HG03378 (cell line): ENCODE measurements at regions not wholly inside any gene's neighbourhood (a gene's known extent, or its start where the extent isn't known, plus 50 kb on each side); places are given as distances from the start of the nearest gene placed in this dataset.

ENCODE experiments used
- ATAC-seq: cut with Tn5 transposase; IDR thresholded peaks from one replicate; pipeline ENCODE4 v1.9.1; 2021; ENCODE audit warnings: mild to moderate bottlenecking, moderate library complexity; ENCODE audit not compliant: unreplicated experiment

DNA sequence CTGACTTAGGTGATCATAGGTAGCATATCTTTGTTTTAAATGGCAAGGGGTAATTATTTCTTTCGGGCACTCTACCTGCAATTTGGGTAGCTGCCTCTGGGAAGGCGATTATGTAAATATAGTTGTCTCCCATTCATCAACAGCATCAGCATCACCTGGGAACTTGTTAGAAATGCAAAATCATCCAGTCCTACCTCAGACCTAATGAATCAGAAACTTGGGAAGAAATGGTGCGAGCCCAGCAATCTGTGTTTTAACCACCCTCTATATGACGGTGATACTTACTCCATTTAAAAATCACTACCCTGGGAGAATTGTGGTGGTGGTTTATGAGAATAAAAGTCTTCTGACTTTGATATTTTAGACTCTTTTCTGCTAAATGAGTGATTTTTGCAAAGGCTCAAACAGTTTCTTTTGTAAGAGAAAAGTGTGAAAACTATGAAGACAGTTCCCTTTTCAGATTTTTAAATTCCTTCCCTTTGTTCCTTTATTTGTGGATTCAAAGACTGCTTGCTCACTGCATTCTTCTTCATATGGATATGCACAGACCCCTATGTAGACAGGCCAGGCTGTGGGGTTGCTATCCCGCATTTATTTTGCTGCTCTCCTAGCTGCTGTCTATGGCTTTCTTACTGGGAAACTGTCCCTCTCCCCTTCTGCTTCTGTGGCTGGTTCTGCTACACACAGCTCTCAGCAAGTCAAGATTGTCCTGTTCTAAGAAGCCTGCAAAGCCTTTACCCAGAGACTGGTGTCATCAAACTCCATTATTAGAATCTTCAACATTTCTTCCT is 365.3 kb downstream of the RNF144B start:
- ATAC-seq = no peak

DNA sequence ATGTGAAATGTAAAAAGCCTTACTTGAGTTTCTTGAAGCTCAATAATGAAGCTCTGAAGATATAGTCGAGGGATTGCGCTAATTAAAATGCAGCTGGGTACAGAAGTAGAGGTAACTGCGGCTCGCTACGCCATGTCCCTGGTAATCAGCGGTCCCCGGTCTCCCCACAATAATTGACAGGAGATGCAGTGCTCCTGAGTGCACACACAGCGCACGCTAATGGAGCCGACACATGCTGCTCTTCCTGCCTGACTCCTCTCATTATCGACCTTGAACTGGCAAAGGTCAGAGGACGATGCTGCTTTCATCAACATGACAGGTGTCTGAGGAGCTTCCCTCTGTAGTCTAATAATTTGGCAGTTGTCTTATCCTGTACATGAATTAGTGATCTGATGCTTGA is 365.9 kb downstream of the RNF144B start:
- no peak for ATAC-seq

DNA sequence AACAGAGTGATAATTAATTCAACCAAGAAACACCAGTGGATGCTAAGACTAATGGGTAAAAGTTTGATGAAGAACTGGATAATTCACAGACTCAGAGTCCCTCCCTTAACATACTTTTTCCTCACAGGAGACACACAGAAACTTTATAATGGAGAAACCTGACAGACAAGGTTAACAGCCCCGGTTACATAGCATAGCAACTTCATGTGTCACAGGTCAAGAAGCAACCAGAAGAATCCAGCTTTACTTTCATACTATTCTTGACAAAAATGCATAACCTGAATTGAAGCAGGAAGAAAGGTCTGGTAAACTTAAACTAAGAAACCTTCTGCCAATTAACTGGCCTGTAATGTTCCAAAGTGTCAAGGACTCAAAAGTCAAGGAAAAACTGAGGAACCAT is 375.9 kb downstream of the RNF144B start:
- ATAC-seq = no peak

DNA sequence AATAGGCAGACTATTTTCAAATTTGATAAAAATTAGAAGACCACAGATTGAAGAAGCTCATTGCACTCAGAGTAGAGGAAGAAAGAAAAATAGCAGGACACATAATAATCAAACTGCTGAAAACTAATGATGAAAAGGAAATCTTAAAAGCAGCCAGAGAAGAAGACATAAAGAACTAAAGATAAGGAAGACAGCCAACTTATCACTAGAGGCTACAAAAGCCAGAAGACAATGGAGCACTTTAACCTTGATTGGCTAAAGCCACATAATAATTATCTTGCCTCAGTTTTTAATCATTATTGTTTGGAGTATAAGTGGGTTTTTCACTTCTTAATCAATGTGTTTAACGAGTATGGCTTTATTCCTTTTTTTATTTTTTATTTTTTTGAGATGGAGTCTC is 397.6 kb downstream of the RNF144B start:
- no peak for ATAC-seq

DNA sequence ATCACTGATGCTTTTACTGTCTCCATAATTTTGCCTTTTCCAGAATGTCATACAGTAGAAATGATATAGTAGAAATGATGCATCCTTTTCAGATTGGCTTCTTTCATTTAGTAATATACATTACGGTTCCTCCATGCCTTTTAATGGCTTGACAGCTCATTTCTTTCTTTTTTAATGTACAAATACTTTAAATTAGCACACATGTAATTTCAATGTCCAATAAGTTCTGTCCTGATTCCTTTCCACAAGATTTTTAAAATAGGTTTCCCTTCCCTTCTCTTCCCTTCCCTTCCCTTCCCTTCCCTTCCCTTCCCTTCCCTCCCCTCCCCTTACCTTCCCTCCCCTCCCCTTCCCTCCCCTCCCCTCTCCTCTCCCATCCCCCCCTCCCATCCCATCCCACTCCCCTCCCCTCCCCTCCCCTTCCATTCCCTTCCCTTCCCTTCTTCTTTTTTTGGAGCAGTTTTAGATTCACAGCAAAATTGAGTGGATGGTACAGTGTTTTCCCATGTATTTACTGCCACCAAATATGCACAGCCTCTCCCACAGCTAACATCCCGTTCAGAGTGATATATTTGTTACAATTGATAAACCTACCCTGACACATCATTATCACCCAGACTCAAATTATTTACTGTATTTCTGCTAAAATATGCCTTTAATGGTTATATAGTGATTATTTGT is 398.8 kb downstream of the RNF144B start:
- ATAC-seq = no peak

DNA sequence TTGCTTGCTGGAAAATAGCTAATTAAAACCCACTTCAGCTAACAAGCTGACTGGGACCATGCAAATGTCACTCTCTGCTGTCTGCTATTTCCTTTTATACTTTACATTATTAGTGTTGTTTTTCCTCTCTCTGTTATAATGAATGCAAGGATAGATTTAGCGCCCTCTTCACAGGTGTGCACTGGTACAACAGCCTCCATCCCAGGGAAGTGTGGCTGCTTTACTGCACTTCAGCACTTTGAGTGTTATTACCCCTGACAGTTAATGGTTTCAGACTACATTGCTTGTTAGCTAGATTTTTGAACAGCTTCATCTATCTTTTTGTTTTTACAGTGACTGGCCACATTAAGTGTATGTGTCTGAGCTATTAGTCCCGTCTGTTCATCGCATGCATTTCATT is 405.7 kb downstream of the RNF144B start:
- no peak for ATAC-seq

DNA sequence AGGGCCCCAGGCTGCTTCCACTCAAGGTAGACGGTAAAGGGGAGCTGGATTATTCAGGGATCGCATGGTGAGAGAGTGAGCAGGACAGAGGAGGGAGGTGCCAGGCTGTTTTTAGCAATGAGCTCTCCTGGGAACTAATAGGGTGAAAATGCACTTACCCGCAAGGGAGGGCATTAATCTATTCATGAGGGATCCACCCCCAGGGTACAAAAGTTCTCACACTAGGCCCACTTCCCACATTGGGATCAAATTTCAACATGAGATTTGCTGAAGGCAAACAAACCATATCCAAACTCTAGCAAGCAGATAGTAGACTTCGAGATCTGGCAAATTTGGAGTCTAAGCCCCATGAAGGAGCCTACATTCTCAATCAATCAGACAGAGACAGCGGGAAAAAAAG is 408.6 kb downstream of the RNF144B start:
- ATAC-seq = no peak

DNA sequence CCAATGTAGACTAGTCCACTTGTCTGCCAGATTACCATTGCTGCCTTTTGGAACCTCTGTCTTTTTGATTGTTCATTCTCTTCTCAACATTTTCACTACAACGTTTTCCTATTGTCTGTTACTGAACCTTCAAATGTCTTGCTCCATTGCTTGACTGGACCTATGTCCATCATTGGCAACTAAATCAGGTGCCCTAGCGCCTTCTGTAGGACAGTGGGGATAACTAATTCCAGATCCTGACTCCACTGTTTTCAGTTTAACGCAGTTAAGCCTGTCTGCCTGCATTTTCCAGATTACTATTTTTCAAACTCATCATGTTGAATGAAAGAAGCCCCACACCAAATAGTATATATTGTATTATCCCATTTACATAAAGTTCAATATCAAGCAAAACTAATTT is 433.6 kb downstream of the RNF144B start:
- ATAC-seq = no peak

DNA sequence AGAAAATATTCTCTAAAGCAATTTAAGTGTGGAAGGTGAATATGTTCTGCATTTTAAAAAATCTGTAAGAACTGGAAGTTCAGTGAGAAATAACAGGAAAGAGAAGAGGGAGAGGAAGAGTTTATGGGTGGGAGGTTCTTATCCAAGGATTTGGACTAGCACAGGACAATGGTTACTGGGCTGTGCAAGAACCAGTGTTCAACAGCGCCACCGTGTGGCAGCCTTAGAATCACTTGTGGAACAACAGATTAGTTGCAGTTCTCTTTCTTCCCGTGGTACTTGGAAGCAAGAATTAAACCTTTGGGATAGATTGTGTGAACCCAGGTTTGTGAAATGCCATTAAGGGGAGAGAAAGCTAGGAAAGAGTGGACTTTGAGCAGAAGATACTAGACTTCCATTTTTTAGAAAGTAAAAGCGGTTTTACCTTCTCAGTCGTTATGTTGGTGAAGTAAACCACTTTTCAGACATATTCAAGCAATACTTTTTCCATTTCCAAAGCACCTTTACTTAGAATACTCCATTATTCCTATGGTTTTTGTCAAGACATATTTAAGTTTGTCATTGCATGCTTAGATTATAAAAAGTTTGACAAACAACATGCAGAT is 436.7 kb downstream of the RNF144B start:
- no peak for ATAC-seq

DNA sequence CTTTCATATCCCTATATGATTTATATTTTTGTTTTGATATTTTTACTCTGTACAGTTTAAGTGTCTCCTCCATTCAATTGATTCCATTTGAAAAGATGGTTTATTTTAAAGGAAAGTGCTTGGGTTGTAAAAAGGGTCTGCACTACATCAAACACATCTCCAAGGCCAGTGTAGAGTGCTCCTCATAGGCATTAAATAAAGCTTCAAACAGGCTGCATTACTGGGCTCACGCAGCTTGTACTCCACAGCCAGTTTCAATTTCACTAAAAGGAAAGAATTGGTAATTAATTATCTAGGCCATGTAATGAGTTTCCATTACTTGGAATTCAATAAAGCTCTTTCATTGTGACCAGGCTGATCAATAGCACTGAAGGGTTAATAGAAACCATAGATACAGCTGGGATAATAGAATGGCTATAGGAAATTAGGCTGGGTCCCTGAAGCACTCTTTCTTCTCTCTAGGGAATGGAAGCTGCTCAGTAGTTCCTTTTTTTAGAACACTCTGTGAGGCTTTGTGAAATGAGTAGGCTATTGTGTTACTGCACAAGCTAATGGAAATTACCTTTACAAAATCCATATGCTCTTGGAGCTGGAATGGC is 442.2 kb downstream of the RNF144B start:
- no peak for ATAC-seq

DNA sequence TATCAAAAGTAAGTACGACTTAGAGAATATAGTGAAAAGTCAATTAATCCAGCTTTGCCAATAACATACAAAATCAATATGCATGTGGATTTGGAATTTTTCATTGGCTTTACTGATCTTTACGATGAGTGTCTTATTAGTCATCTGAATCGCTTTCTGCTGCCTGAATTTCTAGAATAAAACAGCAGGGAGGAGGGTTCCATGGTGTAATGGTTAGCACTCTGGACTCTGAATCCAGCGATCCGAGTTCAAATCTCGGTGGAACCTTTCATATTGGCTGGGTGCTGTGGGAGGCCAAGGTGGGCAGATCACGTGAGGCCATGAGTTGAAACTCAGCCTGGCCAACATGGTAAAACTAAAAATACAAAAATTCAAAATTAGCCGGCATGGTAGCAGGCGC is 448.8 kb downstream of the RNF144B start:
- no peak for ATAC-seq

DNA sequence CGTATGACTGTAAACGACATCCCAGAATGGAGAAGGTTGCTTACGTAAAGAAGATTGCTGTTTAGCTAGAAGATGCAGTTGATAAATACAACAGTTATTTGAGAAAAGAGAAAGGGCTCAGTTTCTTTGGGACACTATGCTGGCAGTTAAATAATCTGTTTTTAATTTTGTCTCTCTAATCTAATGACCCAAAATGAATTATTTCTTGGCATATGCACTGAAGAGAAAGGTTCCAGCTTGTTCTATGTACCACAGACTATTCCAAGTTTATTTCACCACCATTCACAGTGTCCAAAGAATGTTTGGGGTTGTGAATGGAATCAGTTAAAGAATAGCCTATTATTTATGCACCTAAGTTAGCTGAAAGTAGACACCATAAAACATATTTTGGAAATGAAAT is 449.9 kb downstream of the RNF144B start:
- ATAC-seq = no peak

DNA sequence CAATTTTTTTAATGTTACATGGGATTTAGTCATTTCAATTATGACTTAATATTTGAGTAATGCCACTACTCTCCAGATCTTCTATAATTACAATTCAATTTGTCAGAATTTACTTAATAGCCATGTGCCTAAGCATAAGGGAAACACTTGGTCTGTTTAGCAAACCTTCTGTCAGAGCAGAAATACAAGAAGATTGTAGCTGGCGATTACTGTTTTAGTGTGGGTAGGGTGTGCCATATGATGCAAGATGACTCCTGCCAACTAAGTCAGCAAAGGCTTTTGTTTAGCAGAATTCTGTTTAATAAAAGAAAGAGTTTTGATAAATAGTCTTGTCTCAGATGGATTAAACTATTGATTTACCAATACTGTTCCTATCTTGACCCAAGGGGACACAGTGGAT is 455.4 kb downstream of the RNF144B start:
- no peak for ATAC-seq

DNA sequence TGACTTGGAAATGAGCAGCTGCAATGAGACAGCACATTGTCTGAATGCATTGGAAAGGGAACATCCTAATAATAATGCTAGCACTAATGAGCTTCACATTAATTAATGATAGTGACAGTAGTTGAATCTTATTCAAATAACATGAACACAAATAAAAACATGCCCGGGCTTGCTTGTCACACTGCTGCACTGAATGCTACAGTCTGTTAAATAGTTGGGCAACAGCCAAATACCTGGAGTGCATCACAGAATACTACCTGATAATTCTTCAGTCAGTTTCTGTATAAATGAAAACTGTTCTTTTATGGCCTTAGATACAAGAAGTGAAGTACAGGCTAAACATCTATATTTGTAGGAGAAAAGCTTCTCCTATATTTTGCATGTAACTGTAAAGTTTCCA is 458.7 kb downstream of the RNF144B start:
- ATAC-seq = no peak

DNA sequence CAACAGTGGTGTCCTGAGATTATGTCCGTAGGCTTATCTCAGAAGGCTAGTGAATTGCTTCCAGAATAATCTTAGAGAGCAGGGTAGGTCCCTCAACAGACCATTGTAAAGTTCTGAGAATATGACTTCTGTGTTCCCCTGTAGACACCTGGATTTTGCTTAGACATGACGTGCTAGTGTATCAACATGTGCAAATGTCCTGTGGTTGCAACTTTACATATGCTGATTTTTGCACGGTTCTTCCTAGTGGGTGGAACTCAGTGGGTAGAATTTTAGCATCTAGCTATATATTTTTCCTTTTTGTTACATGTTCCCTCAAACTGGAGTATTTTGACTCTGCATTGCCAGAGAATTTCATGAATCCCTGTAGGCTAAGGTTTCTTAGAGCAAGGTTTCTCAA is 459.2 kb downstream of the RNF144B start:
- no peak for ATAC-seq

DNA sequence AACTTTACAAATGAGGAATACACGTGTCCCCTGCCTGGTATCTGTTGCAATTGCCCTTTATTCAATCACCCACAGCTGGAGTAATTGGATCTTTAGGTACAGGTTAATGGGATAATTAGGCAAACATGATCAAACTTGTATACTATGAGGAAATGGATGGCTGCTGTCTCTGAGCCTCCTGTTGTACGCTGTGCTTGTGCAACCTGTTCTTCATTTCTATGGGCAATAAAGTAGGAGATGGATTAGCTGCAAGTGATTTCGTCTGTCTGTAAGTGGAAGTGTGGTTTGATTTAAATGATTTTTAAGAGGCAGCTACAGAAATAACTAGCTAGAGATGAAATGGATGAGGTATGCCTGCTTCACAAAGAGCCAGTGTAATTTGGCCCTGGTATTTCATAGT is 474.1 kb downstream of the RNF144B start:
- ATAC-seq = no peak

DNA sequence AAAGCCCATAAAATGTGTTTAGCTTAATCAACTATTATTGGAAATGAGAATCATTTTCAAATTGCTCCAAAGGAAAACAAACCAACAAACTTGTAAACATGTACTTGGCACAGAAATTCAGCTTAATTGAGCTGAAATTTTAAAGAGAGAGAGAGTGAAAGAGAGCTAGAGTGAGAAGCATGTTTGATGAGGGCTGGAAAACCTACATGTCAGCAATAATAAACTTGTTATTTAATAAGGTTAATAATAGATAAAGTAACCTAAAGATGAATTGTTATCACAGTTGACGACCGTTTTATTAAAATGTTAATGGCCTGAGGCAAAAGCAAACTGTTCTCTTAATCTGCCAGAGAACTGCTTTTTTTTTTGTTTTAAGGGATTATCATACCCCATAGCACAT is 496.1 kb downstream of the RNF144B start:
- no peak for ATAC-seq

DNA sequence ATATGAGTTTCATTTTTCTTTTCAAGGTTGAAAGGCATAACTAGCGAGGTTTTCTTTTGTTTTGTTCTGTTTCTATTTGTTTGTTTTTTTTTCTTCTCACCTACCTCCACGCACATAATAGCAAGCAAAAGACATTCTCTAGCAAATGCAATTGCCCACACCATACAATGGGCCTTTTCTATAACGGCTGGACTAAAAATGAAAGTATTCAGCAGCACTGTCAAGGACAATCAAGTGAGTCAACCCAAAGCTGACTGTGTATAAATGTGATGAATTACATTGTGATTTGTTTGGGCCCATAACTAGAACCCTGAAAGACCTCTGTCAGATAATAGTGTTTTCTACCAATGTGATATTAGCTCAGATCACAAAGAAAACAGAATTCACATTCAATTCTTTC is 496.7 kb downstream of the RNF144B start:
- ATAC-seq = no peak

DNA sequence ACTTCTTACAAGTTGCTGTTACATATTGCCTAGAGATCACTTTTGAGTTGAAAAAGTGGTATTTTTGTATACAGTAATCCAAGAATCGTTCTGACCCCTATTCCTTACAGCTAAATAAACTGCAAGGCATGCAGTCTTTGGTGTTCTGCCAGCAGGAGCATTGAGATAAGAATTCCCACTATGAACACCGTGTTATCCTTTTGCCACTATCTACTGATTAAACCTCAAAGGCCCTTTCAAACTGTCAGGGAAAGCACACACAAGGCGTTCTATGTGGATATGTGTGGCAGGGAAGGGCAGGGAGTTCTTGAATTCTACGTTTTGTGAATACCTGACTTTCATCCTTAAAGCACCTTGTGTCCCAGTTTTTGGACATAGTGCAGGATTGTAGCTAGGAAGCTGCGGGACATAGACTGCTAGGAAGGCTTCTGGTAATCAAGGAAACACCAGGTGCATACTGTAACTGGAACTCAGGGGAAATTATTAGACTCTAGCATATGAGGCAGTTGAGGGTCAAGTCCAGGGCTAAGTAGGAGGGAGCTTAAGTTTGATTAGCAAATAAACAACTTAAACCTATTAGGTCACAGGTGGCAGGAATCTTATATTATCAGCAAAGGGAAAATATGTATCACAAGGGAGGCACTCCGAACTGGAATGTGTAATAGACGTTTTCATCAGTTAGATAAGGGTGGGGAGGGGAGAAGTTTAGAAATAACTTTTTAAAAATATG is 506.6 kb downstream of the RNF144B start:
- no peak for ATAC-seq

DNA sequence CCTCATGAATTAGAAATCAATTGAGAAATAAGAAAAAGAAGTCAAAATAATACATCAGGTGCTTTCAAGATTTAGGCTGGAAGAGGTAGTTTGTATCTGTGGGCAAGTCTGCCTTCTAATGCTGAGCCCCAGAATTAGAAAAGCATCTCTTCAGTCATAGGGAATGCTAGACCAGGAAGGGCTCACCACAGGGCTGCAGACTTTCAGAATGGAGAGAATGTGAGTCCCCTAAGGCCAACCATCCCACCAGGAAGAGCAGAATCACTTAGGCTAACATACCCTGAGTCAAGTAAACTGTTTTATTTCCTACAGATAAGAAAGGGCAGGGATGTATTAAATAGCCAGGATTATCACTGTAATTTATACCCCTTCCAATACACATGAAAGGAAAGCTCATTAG is 510.2 kb downstream of the RNF144B start:
- ATAC-seq = no peak

DNA sequence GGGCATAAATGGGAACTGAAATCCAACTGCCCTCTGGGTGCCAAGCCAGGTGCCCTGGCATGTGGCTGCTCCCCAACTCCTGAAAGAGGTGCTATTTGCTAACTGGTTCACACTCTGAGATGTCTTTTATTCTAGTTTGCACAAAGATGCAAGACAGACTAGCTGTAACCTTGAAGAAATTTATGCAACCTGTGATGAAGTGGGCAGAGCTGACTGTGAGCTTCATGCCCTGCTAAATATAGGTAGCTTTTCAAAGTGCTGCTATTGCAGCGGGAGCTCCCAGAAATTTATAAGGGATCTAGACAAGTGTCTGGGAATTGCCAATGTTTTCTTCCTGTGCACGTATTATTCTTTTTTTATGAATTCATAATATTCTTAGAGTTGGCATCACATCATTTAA is 517.5 kb downstream of the RNF144B start:
- ATAC-seq = no peak
